Activated CD4-positive, CD25-positive, alpha-beta regulatory T cell treated with anti-CD3 and anti-CD28 coated beads, Interleukin-2, amount 50 U/mL, for 16 hours (primary cell): ENCODE measurements at regions not wholly inside any gene's neighbourhood (a gene's known extent, or its start where the extent isn't known, plus 50 kb on each side); places are given as distances from the start of the nearest gene placed in this dataset.
"Not testable (repeated sequence)": the region's sequence is repeated elsewhere in the genome, so short reads cannot be mapped to it uniquely, and the experiment has no call there.

ENCODE experiments used
- DNase-seq: peaks from one replicate; pipeline ENCODE4 v3.0.0-alpha.2; 2020; ENCODE audit warnings: low read depth, low spot score

- DNase-seq = not testable (repeated sequence)
Measured at GRCh38 chr10:9347933-9348332, 1293.4 kb downstream of the GATA3 start.

- no peak for DNase-seq
Measured at GRCh38 chr10:9357471-9357870, 1303.0 kb downstream of the GATA3 start.

GRCh38 chr10:9362721-9363120 lies 1308.2 kb downstream of the GATA3 start:
- DNase-seq = no peak

- no peak for DNase-seq
Measured at GRCh38 chr10:9379183-9379582, 1324.7 kb downstream of the GATA3 start.

- DNase-seq = no peak
Measured at GRCh38 chr10:9381733-9382532, 1327.4 kb downstream of the GATA3 start.

GRCh38 chr10:9382533-9382866 lies 1328.0 kb downstream of the GATA3 start:
- DNase-seq = no peak

- DNase-seq = no peak
Measured at GRCh38 chr10:9390516-9390915, 1336.0 kb downstream of the GATA3 start.

GRCh38 chr10:9399275-9399983 lies 1344.9 kb downstream of the GATA3 start:
- no peak for DNase-seq

- not testable (repeated sequence) for DNase-seq
Measured at GRCh38 chr10:9402067-9402466, 1347.6 kb downstream of the GATA3 start.

GRCh38 chr10:9402507-9403195 lies 1348.2 kb downstream of the GATA3 start:
- not testable (repeated sequence) for DNase-seq

GRCh38 chr10:9407201-9407600 lies 1352.7 kb downstream of the GATA3 start:
- DNase-seq = not testable (repeated sequence)

GRCh38 chr10:9416331-9416730 lies 1361.8 kb downstream of the GATA3 start:
- DNase-seq = no peak

- DNase-seq = no peak
Measured at GRCh38 chr10:9419757-9420156, 1365.3 kb downstream of the GATA3 start.

- no peak for DNase-seq
Measured at GRCh38 chr10:9427209-9427608, 1372.7 kb downstream of the GATA3 start.

- DNase-seq = no peak
Measured at GRCh38 chr10:9437131-9437530, 1382.6 kb downstream of the GATA3 start.

GRCh38 chr10:9443758-9444157 lies 1389.3 kb downstream of the GATA3 start:
- DNase-seq = no peak

GRCh38 chr10:9449530-9449929 lies 1395.0 kb downstream of the GATA3 start:
- no peak for DNase-seq

- DNase-seq = no peak
Measured at GRCh38 chr10:9450801-9451200, 1396.3 kb downstream of the GATA3 start.

GRCh38 chr10:9451211-9451773 lies 1396.8 kb downstream of the GATA3 start:
- DNase-seq = no peak

GRCh38 chr10:9452056-9452455 lies 1397.6 kb downstream of the GATA3 start:
- DNase-seq = no peak

GRCh38 chr10:9453871-9454270 lies 1399.4 kb downstream of the GATA3 start:
- DNase-seq = not testable (repeated sequence)

GRCh38 chr10:9469663-9470205 lies 1415.2 kb downstream of the GATA3 start:
- DNase-seq = no peak
